ENCODE measurements at regions not wholly inside any gene's neighbourhood (a gene's known extent, or its start where the extent isn't known, plus 50 kb on each side); places are given as distances from the start of the nearest gene placed in this dataset.
"Not testable (repeated sequence)": the region's sequence is repeated elsewhere in the genome, so short reads cannot be mapped to it uniquely, and the experiment has no call there.

DNA sequence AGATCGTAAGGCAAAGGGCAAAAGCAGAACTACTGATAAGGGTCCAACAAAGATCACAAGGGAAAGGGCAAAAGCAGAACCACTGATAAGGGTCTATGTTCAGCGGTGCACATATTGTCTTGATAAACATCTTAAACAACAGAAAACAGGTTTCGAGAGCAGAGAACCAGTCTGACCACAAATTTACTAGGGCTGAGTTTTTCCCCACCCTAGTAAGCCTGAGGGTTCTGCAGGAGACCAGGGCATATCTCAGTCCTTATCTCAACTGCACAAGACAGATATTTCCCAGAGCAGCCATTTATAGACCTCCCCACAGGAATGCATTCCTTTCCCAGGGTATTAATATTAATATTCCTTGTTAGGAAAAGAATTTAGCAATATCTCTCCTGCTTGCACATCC is 101.4 kb upstream of the THBS2 start:
- TF ChIP-seq, protein P1, sequence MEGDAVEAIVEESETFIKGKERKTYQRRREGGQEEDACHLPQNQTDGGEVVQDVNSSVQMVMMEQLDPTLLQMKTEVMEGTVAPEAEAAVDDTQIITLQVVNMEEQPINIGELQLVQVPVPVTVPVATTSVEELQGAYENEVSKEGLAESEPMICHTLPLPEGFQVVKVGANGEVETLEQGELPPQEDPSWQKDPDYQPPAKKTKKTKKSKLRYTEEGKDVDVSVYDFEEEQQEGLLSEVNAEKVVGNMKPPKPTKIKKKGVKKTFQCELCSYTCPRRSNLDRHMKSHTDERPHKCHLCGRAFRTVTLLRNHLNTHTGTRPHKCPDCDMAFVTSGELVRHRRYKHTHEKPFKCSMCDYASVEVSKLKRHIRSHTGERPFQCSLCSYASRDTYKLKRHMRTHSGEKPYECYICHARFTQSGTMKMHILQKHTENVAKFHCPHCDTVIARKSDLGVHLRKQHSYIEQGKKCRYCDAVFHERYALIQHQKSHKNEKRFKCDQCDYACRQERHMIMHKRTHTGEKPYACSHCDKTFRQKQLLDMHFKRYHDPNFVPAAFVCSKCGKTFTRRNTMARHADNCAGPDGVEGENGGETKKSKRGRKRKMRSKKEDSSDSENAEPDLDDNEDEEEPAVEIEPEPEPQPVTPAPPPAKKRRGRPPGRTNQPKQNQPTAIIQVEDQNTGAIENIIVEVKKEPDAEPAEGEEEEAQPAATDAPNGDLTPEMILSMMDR (IDR thresholded peaks at IDR 0.05): not testable (repeated sequence)
- not testable (repeated sequence) for TF ChIP-seq POLR2AphosphoS5 (IDR thresholded peaks at IDR 0.05)
